ENCODE measurements at regions not wholly inside any gene's neighbourhood (a gene's known extent, or its start where the extent isn't known, plus 50 kb on each side); places are given as distances from the start of the nearest gene placed in this dataset.

GRCh38 chr13:106173346-106173745 is 362.1 kb downstream of the EFNB2 start:
- no peak for DNase-seq (ENCODE audit: low read depth, low spot score)

GRCh38 chr13:106172176-106172905 is 363.1 kb downstream of the EFNB2 start:
- no peak for DNase-seq (ENCODE audit: low read depth, low spot score)

DNA sequence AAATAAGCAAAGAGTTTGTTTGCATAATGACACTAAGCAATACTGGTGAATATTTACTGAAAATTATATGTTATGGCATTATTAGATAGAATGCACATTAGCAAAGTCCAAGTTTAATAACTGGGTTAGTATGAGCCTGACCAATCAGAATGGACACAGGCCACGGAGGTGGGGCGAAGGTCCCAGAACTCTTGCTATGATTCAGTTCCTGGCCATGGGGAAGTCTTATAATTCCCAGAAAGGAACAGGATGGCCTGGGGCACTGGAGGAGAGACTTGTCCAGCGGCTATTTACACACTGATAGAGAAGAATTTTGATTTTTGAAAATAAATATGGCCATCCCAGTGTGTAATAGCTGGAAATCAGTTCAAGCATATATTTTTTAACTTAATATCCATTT is 372.0 kb downstream of the EFNB2 start:
- no peak for DNase-seq (ENCODE audit: low read depth, low spot score)

DNA sequence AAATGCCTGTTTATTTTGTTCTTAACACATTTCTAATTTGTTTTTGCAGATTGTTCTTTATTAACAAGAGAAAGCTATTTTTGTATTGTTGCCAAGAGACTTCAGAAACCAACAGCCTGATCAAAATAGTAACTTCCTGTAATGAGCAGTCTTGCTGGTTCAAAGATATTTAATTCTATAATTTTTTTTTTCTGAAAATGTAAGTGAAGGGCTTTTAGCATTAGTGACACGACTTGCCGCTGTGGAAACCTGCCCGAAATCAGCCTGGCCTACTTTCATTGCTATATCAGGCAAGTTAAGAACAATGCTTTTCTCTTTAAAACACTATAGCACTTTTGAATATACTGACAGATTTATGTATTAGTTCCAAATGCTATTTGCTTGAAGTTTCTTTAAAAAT is 374.3 kb downstream of the EFNB2 start:
- DNase-seq (ENCODE audit: low read depth, low spot score) = no peak

DNA sequence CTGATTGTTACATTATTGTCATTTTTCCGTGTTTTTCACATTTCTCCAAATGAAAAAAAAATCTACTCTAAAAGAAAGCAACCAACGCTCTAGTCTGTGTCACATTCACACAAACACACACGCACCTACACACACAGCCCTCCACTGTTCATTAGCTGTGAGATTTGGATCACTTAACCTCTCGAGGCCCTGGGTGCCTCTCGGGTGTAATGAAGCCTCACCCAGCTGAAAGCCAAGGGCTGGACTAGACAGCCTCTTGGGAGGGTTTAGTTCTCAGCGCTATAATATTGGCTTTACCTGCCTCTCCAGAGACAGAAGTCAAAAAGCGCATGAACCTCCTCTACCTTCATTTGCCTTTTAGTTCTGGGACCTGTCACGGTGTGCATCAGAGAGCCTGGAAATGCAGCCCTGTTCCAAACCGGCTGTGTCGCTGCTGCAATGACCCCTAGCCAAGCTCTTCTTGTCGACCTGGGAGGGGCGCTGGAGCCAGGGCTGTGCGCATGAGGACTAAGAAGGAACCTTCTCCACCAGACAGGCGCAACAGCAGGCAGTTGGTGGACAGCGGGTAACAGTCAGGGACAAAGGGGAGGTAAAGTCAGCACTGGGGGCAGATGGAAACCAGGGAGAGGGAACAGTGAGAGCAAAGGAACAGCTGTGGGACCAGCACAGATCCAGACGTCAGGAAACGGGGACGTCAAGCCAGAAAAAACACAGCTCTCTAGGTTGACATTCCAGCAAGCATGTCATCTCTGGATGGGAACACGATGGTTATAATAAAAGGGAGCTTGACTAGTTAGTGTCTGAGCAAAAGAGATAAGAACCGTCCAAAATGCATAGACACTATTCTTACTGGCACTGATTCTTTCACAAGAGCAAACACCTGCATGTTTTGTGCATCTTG is 375.9 kb downstream of the EFNB2 start:
- DNase-seq (ENCODE audit: low read depth, low spot score) = no peak

- DNase-seq (ENCODE audit: low read depth, low spot score) = no peak
Measured at GRCh38 chr13:106156468-106156867, 379.0 kb downstream of the EFNB2 start.

GRCh38 chr13:106155411-106155810 is 380.1 kb downstream of the EFNB2 start:
- no peak for DNase-seq (ENCODE audit: low read depth, low spot score)

- no peak for DNase-seq (ENCODE audit: low read depth, low spot score)
Measured at GRCh38 chr13:106153876-106154275, 381.6 kb downstream of the EFNB2 start.

DNA sequence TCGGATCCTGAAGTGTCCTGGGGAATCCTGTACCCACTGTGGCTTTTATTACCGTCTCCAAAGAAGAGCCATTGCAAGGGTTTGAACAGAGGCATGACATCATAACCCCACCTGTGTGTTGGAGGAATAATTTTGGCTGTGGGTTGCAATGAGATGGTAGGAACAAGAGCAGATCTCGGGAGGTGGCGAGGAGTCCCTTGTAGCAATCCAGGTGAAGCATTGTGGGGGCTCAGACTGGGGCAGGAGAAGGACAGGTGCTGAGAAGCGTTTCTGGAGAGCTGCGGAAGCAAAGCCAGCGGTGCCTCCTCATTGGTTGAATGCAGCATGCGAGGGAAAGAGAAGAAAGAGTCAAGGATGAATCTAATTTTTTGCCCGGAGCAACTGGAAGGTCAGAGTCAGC is 382.4 kb downstream of the EFNB2 start:
- DNase-seq (ENCODE audit: low read depth, low spot score) = no peak

DNA sequence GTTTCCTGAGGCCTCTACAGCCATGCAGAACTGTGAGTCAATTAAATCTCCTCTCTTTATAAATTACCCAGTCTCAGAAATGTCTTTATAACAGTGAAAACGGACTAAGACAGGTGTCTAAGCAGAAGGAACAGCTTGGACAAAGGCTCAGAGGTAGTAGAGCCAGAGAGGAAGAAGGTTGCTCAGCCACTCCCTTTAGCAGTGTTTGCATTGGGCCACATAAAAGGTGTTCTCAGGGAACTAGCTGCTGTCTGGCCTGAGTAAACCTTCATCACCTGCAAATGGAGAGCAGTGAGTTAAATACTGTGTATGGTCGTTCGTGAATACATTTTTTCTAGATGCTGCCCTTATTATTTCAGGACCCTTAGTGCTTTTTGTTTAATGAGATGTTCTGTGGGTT is 383.4 kb downstream of the EFNB2 start:
- DNase-seq (ENCODE audit: low read depth, low spot score) = no peak

GRCh38 chr13:106151056-106151699 is 384.3 kb downstream of the EFNB2 start:
- DNase-seq (ENCODE audit: low read depth, low spot score) = no peak

GRCh38 chr13:106145997-106146864 is 389.2 kb downstream of the EFNB2 start:
- DNase-seq (ENCODE audit: low read depth, low spot score) = no peak

- DNase-seq (ENCODE audit: low read depth, low spot score) = no peak
Measured at GRCh38 chr13:106145070-106145469, 390.4 kb downstream of the EFNB2 start.

- DNase-seq (ENCODE audit: low read depth, low spot score) = no peak
Measured at GRCh38 chr13:106143930-106144709, 391.3 kb downstream of the EFNB2 start.

GRCh38 chr13:106143392-106143791 is 392.1 kb downstream of the EFNB2 start:
- DNase-seq (ENCODE audit: low read depth, low spot score) = peak; percentile 32

DNA sequence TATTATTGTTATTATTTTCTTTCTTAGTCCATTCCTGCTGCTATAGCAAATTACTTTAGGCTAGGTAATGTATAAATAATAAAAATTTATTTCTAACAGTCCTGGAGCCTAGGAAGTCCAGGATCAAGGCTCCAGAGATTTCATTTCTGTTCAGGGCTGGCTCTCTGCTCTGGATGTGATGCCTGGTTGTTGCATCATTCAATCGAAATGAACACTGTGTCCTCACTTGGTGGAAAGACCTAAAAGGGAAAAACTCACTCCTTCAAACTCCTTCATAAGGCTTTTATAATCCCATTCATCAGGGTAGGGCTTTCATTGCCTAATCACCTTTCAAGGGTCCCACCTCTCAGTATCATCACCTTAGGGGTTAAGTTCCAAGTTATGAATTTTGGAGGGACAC is 395.0 kb downstream of the EFNB2 start:
- no peak for DNase-seq (ENCODE audit: low read depth, low spot score)

DNA sequence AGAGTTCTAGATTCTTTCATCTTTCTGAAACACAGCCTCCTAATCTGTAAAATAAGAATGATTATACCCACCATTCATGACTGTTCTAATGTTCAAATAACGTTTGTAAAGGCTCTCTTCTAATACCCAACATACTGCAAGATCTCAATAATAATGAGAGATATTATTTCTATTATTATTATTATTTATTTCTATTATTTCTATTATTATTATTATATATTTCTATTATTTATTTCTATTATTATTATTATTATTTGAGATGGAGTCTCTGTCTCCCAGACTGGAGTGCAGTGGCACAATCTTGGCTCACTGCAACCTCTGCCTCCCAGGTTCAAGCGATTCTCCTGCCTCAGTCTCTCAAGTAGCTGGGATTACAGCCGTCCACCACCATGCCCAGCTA is 395.5 kb downstream of the EFNB2 start:
- no peak for DNase-seq (ENCODE audit: low read depth, low spot score)

GRCh38 chr13:106139377-106139776 is 396.1 kb downstream of the EFNB2 start:
- DNase-seq (ENCODE audit: low read depth, low spot score) = no peak

- no peak for DNase-seq (ENCODE audit: low read depth, low spot score)
Measured at GRCh38 chr13:106138620-106139019, 396.8 kb downstream of the EFNB2 start.

GRCh38 chr13:106133025-106133424 is 402.4 kb downstream of the EFNB2 start:
- peak; percentile 59 for DNase-seq (ENCODE audit: low read depth, low spot score)

- DNase-seq (ENCODE audit: low read depth, low spot score) = no peak
Measured at GRCh38 chr13:106132216-106132615, 403.2 kb downstream of the EFNB2 start.

Data from brain pericyte (primary cell).